Endodermal cell (in vitro differentiated cells): ENCODE measurements at regions not wholly inside any gene's neighbourhood (a gene's known extent, or its start where the extent isn't known, plus 50 kb on each side); places are given as distances from the start of the nearest gene placed in this dataset.

Experiments used
- DNase-seq: peaks from one replicate; pipeline ENCODE4 v3.0.0-alpha.2; 2017
- H3K27ac ChIP-seq: 2 replicates; pipeline ENCODE4 v1.5.1; 2013; ENCODE audit warnings: mild to moderate bottlenecking, low read depth, low read length, moderate library complexity
- H3K27me3 ChIP-seq: 2 replicates; pipeline ENCODE4 v1.6.1; 2013; ENCODE audit warnings: mild to moderate bottlenecking, low read length, moderate library complexity; ENCODE audit not compliant: insufficient read depth, control insufficient read depth, poor library complexity, severe bottlenecking
- H3K36me3 ChIP-seq: 2 replicates; pipeline ENCODE4 v1.7.0; 2013; ENCODE audit warnings: mild to moderate bottlenecking, low read length, moderate library complexity; ENCODE audit not compliant: control insufficient read depth, insufficient read depth
- H3K4me1 ChIP-seq: one replicate; pipeline ENCODE4 v1.7.0; 2013; ENCODE audit warnings: low read length; ENCODE audit not compliant: control insufficient read depth, insufficient read depth
- H3K4me3 ChIP-seq: 2 replicates; pipeline ENCODE4 v1.5.1; 2013; ENCODE audit warnings: mild to moderate bottlenecking, low read length, moderate library complexity
- H3K9ac ChIP-seq: 2 replicates; pipeline ENCODE4 v1.6.1; 2013; ENCODE audit warnings: mild to moderate bottlenecking, low read length, moderate library complexity; ENCODE audit not compliant: poor library complexity, severe bottlenecking; ENCODE audit errors: extremely low read depth
- H3K9me3 ChIP-seq: 2 replicates; pipeline ENCODE4 v1.6.1; 2013; ENCODE audit warnings: mild to moderate bottlenecking, low read length, moderate library complexity; ENCODE audit not compliant: control insufficient read depth
- H3K27ac Mint-ChIP-seq: 2 replicates; pipeline ENCODE4 v1.8.0; 2020; ENCODE audit warnings: mixed read lengths
- H3K27me3 Mint-ChIP-seq: 2 replicates; pipeline ENCODE4 v1.8.0; 2021; ENCODE audit warnings: mild to moderate bottlenecking, mixed read lengths; ENCODE audit not compliant: insufficient read depth
- H3K36me3 Mint-ChIP-seq: 2 replicates; pipeline ENCODE4 v1.8.0; 2020; ENCODE audit warnings: low read depth, mixed read lengths
- H3K4me1 Mint-ChIP-seq: 2 replicates; pipeline ENCODE4 v1.8.0; 2020; ENCODE audit warnings: mixed read lengths
- H3K4me3 Mint-ChIP-seq: 2 replicates; pipeline ENCODE4 v1.8.0; 2020; ENCODE audit warnings: mild to moderate bottlenecking, moderate library complexity, mixed read lengths
- H3K9me3 Mint-ChIP-seq: 2 replicates; pipeline ENCODE4 v1.8.0; 2020; ENCODE audit warnings: mild to moderate bottlenecking, mixed read lengths
- WGBS, 2 experiments: methylation state at CpG; one replicate each; pipeline versions ENCODE4 v1.1.5 to v1.1.7; 2013; ENCODE audit warnings: missing lambda C conversion rate in 2 of 2, mixed read lengths in 1 of 2; ENCODE audit not compliant: insufficient coverage in 1 of 2, insufficient read length in 1 of 2; 5-methylcytosine and 5-hydroxymethylcytosine counted together
- TF ChIP-seq, protein P1 (sequence below): fragments of 200-600 bp; sonication (generic); conservative IDR thresholded peaks from 2 replicates; pipeline ENCODE4 v1.5.0; 2021; ENCODE audit warnings: antibody characterized with exemption, mild to moderate bottlenecking

DNA sequence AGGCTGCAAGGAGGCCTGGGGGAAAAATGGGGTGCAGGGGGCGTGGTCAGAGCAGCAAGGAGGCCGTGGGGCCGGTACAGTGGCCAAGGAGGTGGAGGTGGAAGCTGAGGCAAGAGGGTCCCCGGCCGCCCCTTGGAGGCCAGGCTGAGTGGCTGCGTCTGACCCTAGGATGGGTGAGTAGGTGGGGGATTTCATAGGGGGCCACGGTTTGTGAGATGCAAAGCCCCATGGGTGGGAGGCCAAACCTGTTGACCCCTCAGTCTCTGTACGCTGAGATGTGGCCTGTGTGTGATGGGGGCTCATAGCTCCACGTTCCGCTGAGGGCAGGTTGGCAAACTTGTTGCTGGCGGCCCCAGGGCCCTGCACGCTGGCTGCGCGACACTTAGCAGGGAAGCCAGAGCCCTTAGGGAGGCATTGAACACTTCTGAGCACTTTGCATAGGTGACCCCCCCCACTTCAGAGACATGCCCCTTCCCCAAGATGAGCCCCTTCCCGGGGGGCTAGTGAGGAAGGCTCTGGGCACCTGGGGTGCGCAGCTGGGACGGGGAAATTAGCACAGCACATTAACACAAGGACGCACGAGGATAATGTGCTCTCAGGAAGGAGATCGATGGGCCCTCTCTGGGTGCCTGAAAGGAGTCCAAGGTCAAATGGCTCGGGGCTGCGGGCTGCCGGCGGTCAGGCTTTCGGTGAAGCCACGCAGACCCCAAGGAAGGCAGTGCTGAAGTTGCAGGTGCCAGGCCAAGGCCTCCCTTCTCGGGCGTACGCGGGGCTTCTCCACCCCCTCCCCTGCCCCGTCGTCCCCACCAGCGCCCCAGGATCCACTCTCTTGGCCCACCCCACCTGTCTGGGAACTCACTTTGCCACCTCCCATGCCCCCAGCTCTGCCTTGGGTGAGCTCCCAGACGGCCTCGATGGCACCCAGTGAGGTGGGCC, 107.4 kb downstream of the HMX1 start:
- 79 to 90% methylated on average over 13 to 35 of the region's 35 CpGs for WGBS, 2 experiments
- Mint-ChIP-seq H3K4me1 (no peaks in the 10 kb centered on the region), H3K9me3 (no peaks in the 10 kb centered on the region)

GRCh38 chr4:8762951-8763735, 108.5 kb downstream of the HMX1 start:
- Histone ChIP-seq H3K9ac (no peak overlapping the region), H3K36me3 (no peaks in the 10 kb centered on the region), H3K27me3 (no peaks in the 10 kb centered on the region), H3K9me3 (no peaks in the 10 kb centered on the region), H3K4me1 (no peaks in the 10 kb centered on the region), H3K4me3 (no peak overlapping the region), H3K27ac (no peak overlapping the region)
- Mint-ChIP-seq H3K9me3 (no peaks in the 10 kb centered on the region), H3K27me3 (no peaks in the 10 kb centered on the region), H3K4me3 (no peak overlapping the region), H3K36me3 (no peaks in the 10 kb centered on the region), H3K4me1 (no peaks in the 10 kb centered on the region), H3K27ac (no peak overlapping the region)
- TF ChIP-seq, protein P1, sequence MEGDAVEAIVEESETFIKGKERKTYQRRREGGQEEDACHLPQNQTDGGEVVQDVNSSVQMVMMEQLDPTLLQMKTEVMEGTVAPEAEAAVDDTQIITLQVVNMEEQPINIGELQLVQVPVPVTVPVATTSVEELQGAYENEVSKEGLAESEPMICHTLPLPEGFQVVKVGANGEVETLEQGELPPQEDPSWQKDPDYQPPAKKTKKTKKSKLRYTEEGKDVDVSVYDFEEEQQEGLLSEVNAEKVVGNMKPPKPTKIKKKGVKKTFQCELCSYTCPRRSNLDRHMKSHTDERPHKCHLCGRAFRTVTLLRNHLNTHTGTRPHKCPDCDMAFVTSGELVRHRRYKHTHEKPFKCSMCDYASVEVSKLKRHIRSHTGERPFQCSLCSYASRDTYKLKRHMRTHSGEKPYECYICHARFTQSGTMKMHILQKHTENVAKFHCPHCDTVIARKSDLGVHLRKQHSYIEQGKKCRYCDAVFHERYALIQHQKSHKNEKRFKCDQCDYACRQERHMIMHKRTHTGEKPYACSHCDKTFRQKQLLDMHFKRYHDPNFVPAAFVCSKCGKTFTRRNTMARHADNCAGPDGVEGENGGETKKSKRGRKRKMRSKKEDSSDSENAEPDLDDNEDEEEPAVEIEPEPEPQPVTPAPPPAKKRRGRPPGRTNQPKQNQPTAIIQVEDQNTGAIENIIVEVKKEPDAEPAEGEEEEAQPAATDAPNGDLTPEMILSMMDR = no peak
- DNase-seq = peak; percentile 34
- 89 to 90% methylated on average over 21 to 23 of the region's 23 CpGs for WGBS, 2 experiments

More for the DNA sequence above, 107.4 kb downstream of the HMX1 start:
- Histone ChIP-seq H3K9ac (no peak overlapping the region), H3K27me3 (no peaks in the 10 kb centered on the region), H3K4me3 (no peak overlapping the region), H3K4me1 (no peaks in the 10 kb centered on the region), H3K36me3 (no peaks in the 10 kb centered on the region), H3K27ac (no peak overlapping the region), H3K9me3 (no peaks in the 10 kb centered on the region)
- Mint-ChIP-seq H3K4me3 (no peak overlapping the region), H3K27ac (no peak overlapping the region), H3K36me3 (no peaks in the 10 kb centered on the region), H3K27me3 (no peaks in the 10 kb centered on the region)
- TF ChIP-seq, protein P1 = no peak
- peak; percentile 30 for DNase-seq

DNA sequence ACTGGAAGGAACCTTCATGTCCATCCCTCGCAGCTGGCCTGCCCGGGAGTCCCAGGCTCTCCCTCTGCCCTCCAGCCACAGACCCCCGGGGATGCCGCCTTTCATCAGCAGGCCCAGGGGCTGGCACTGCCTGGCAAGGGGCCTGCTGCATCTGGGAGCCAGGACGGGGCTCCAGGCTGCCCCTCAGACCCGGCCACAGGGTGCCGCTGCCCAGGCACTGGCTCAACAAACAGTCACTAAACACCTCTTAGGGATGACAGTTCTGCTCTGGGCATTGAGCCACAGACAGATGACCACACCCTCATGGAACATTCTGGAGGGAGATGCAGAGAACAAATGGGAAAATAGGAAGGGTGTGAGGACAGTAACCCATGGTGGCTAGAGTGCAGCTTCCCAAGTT, 109.3 kb downstream of the HMX1 start:
- H3K27me3 Mint-ChIP-seq = no peaks in the 10 kb centered on the region
- no peaks in the 10 kb centered on the region for H3K36me3 Mint-ChIP-seq
- Histone ChIP-seq H3K4me1 (no peaks in the 10 kb centered on the region), H3K4me3 (no peak overlapping the region), H3K27ac (no peak overlapping the region), H3K9me3 (no peaks in the 10 kb centered on the region), H3K9ac (no peak overlapping the region), H3K36me3 (no peaks in the 10 kb centered on the region), H3K27me3 (no peaks in the 10 kb centered on the region)
- H3K27ac Mint-ChIP-seq = no peak overlapping the region
- H3K9me3 Mint-ChIP-seq = no peaks in the 10 kb centered on the region
- H3K4me3 Mint-ChIP-seq = no peak overlapping the region
- TF ChIP-seq, protein P1 = no peak
- peak; percentile 26 for DNase-seq
- no peaks in the 10 kb centered on the region for H3K4me1 Mint-ChIP-seq
- 70 to 90% methylated on average over 2 to 7 of the region's 7 CpGs for WGBS, 2 experiments
